ENCODE measurements at regions not wholly inside any gene's neighbourhood (a gene's known extent, or its start where the extent isn't known, plus 50 kb on each side); places are given as distances from the start of the nearest gene placed in this dataset.
"Not testable (repeated sequence)": the region's sequence is repeated elsewhere in the genome, so short reads cannot be mapped to it uniquely, and the experiment has no call there.

GRCh38 chr7:46054915-46055314 is 133.8 kb upstream of the IGFBP3 start:
- Mint-ChIP-seq H3K27me3 (no peaks in the 10 kb centered on the region), H3K9me3 (no peaks in the 10 kb centered on the region), H3K36me3 (ENCODE audit: low read depth) (no peaks in the 10 kb centered on the region), H3K27ac (no peak overlapping the region), H3K4me1 (ENCODE audit: low read depth) (no peaks in the 10 kb centered on the region), H3K4me3 (no peak overlapping the region)
- intact Hi-C loops (cut with micrococcal nuclease): no loop called here

- intact Hi-C loops (cut with micrococcal nuclease): no loop called here
- no peak overlapping the region for H3K4me3 Mint-ChIP-seq
- no peaks in the 10 kb centered on the region for H3K4me1 Mint-ChIP-seq (ENCODE audit: low read depth)
- H3K9me3 Mint-ChIP-seq: no peaks in the 10 kb centered on the region
- no peaks in the 10 kb centered on the region for H3K36me3 Mint-ChIP-seq (ENCODE audit: low read depth)
- H3K27ac Mint-ChIP-seq: no peak overlapping the region
- H3K27me3 Mint-ChIP-seq: no peaks in the 10 kb centered on the region
Observed at GRCh38 chr7:46054272-46054671, 133.2 kb upstream of the IGFBP3 start.

- no peaks in the 10 kb centered on the region for H3K9me3 Mint-ChIP-seq
- intact Hi-C loops (cut with micrococcal nuclease): no loop called here
- no peaks in the 10 kb centered on the region for H3K27me3 Mint-ChIP-seq
- no peaks in the 10 kb centered on the region for H3K4me1 Mint-ChIP-seq (ENCODE audit: low read depth)
- no peak overlapping the region for H3K27ac Mint-ChIP-seq
- no peak overlapping the region for H3K4me3 Mint-ChIP-seq
- no peaks in the 10 kb centered on the region for H3K36me3 Mint-ChIP-seq (ENCODE audit: low read depth)
Observed at GRCh38 chr7:46047581-46047980, 126.5 kb upstream of the IGFBP3 start.

GRCh38 chr7:46043338-46043737 is 122.3 kb upstream of the IGFBP3 start:
- intact Hi-C loops (cut with micrococcal nuclease); H3K27me3 Mint-ChIP-seq; H3K36me3 Mint-ChIP-seq (ENCODE audit: low read depth); H3K27ac Mint-ChIP-seq; H3K4me3 Mint-ChIP-seq; H3K9me3 Mint-ChIP-seq; H3K4me1 Mint-ChIP-seq (ENCODE audit: low read depth): not testable (repeated sequence)

GRCh38 chr7:46039813-46040212 is 118.7 kb upstream of the IGFBP3 start:
- intact Hi-C loops (cut with micrococcal nuclease); H3K4me1 Mint-ChIP-seq (ENCODE audit: low read depth); H3K27me3 Mint-ChIP-seq; H3K27ac Mint-ChIP-seq; H3K9me3 Mint-ChIP-seq; H3K36me3 Mint-ChIP-seq (ENCODE audit: low read depth); H3K4me3 Mint-ChIP-seq: not testable (repeated sequence)

- Mint-ChIP-seq H3K27me3 (no peaks in the 10 kb centered on the region), H3K27ac (no peak overlapping the region), H3K4me3 (no peak overlapping the region), H3K9me3 (no peaks in the 10 kb centered on the region), H3K36me3 (ENCODE audit: low read depth) (no peaks in the 10 kb centered on the region), H3K4me1 (ENCODE audit: low read depth) (no peaks in the 10 kb centered on the region)
- intact Hi-C loops (cut with micrococcal nuclease): no loop called here
Observed at GRCh38 chr7:46035166-46035565, 114.1 kb upstream of the IGFBP3 start.

GRCh38 chr7:46034056-46034768 is 113.1 kb upstream of the IGFBP3 start:
- no peaks in the 10 kb centered on the region for H3K27me3 Mint-ChIP-seq
- no peaks in the 10 kb centered on the region for H3K4me1 Mint-ChIP-seq (ENCODE audit: low read depth)
- no peak overlapping the region for H3K27ac Mint-ChIP-seq
- no peaks in the 10 kb centered on the region for H3K9me3 Mint-ChIP-seq
- H3K36me3 Mint-ChIP-seq (ENCODE audit: low read depth): no peaks in the 10 kb centered on the region
- intact Hi-C loops (cut with micrococcal nuclease): no loop called here
- H3K4me3 Mint-ChIP-seq: no peak overlapping the region

- Mint-ChIP-seq H3K4me3 (no peak overlapping the region), H3K4me1 (ENCODE audit: low read depth) (no peaks in the 10 kb centered on the region), H3K36me3 (ENCODE audit: low read depth) (no peaks in the 10 kb centered on the region)
Observed at GRCh38 chr7:46033592-46033991, 112.5 kb upstream of the IGFBP3 start.

GRCh38 chr7:46032942-46033341 is 111.9 kb upstream of the IGFBP3 start:
- Mint-ChIP-seq H3K27ac (no peak overlapping the region), H3K27me3 (no peaks in the 10 kb centered on the region), H3K9me3 (no peaks in the 10 kb centered on the region), H3K4me1 (ENCODE audit: low read depth) (no peaks in the 10 kb centered on the region), H3K4me3 (no peak overlapping the region), H3K36me3 (ENCODE audit: low read depth) (no peaks in the 10 kb centered on the region)
- intact Hi-C loops (cut with micrococcal nuclease): no loop called here

More at GRCh38 chr7:46033592-46033991, 112.5 kb upstream of the IGFBP3 start:
- intact Hi-C loops (cut with micrococcal nuclease): no loop called here
- Mint-ChIP-seq H3K27ac (no peak overlapping the region), H3K9me3 (no peaks in the 10 kb centered on the region), H3K27me3 (no peaks in the 10 kb centered on the region)

GRCh38 chr7:46032353-46032752 is 111.3 kb upstream of the IGFBP3 start:
- H3K36me3 Mint-ChIP-seq (ENCODE audit: low read depth): no peaks in the 10 kb centered on the region
- no peaks in the 10 kb centered on the region for H3K4me1 Mint-ChIP-seq (ENCODE audit: low read depth)
- H3K27ac Mint-ChIP-seq: no peak overlapping the region
- no peak overlapping the region for H3K4me3 Mint-ChIP-seq
- H3K9me3 Mint-ChIP-seq: no peaks in the 10 kb centered on the region
- no peaks in the 10 kb centered on the region for H3K27me3 Mint-ChIP-seq
- intact Hi-C loops (cut with micrococcal nuclease): no loop called here

- Mint-ChIP-seq H3K27me3 (no peaks in the 10 kb centered on the region), H3K4me3 (no peak overlapping the region), H3K36me3 (ENCODE audit: low read depth) (no peaks in the 10 kb centered on the region), H3K4me1 (ENCODE audit: low read depth) (no peaks in the 10 kb centered on the region), H3K9me3 (no peaks in the 10 kb centered on the region), H3K27ac (no peak overlapping the region)
- intact Hi-C loops (cut with micrococcal nuclease): no loop called here
Observed at GRCh38 chr7:46029111-46029704, 108.1 kb upstream of the IGFBP3 start.

GRCh38 chr7:46028246-46028645 is 107.2 kb upstream of the IGFBP3 start:
- no peaks in the 10 kb centered on the region for H3K36me3 Mint-ChIP-seq (ENCODE audit: low read depth)
- no peaks in the 10 kb centered on the region for H3K27me3 Mint-ChIP-seq
- no peak overlapping the region for H3K27ac Mint-ChIP-seq

GRCh38 chr7:46026741-46027140 is 105.7 kb upstream of the IGFBP3 start:
- no peaks in the 10 kb centered on the region for H3K4me1 Mint-ChIP-seq (ENCODE audit: low read depth)
- no peak overlapping the region for H3K4me3 Mint-ChIP-seq
- intact Hi-C loops (cut with micrococcal nuclease): no loop called here
- H3K36me3 Mint-ChIP-seq (ENCODE audit: low read depth): no peaks in the 10 kb centered on the region
- H3K9me3 Mint-ChIP-seq: no peaks in the 10 kb centered on the region
- no peaks in the 10 kb centered on the region for H3K27me3 Mint-ChIP-seq
- no peak overlapping the region for H3K27ac Mint-ChIP-seq

More at GRCh38 chr7:46028246-46028645, 107.2 kb upstream of the IGFBP3 start:
- Mint-ChIP-seq H3K4me1 (ENCODE audit: low read depth) (no peaks in the 10 kb centered on the region), H3K9me3 (no peaks in the 10 kb centered on the region), H3K4me3 (no peak overlapping the region)
- intact Hi-C loops (cut with micrococcal nuclease): no loop called here

GRCh38 chr7:46024263-46024916 is 103.3 kb upstream of the IGFBP3 start:
- H3K4me1 Mint-ChIP-seq (ENCODE audit: low read depth): no peaks in the 10 kb centered on the region
- H3K4me3 Mint-ChIP-seq: no peak overlapping the region
- H3K36me3 Mint-ChIP-seq (ENCODE audit: low read depth): no peaks in the 10 kb centered on the region
- H3K9me3 Mint-ChIP-seq: no peaks in the 10 kb centered on the region
- intact Hi-C loops (cut with micrococcal nuclease): no loop called here
- H3K27ac Mint-ChIP-seq: no peak overlapping the region
- H3K27me3 Mint-ChIP-seq: no peaks in the 10 kb centered on the region
